ENCODE measurements at regions not wholly inside any gene's neighbourhood (a gene's known extent, or its start where the extent isn't known, plus 50 kb on each side); places are given as distances from the start of the nearest gene placed in this dataset.

DNA sequence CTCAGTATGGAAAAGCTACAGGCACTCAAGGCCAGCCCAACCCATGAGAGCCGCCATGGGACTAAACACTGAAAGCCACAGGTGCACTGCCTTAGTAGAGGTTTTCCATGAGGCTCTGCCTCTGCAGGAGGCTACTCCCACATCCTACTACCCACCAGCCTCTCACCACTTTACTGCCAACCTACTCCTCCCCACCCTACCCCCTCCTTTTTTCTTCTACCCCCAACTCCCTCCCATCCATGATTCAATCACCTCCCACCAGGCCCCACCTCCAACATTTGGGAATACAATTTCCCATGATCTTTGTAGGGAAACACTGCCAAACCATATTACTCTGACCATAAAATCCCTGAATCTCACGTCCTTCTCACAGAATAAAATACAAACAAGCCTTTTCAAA, 101.6 kb upstream of the CTSV start:
- H3K56ac ChIP-seq (replicated peaks; ENCODE audit: insufficient read length, low read depth, low read length): no peak overlapping the region
- DNase-seq (ENCODE audit: low read depth in 1 of 2, low spot score in 2 of 2) (no peak), FAIRE-seq (no peak)
- no peak overlapping the region for H4K8ac ChIP-seq (ENCODE audit: extremely low read depth, insufficient read depth, low read length)
- no peak overlapping the region for H2BK5ac ChIP-seq (ENCODE audit: low read depth, low read length)
- no peak overlapping the region for H3K4me3 ChIP-seq (ENCODE audit: extremely low read depth in 1 of 4, insufficient read depth in 2 of 4, low read depth in 3 of 4, low read length in 4 of 4)
- POLR2A ChIA-PET (ENCODE audit: partially characterized antibody): no interaction called here
- H2BK20ac ChIP-seq (ENCODE audit: low read length): no peak overlapping the region
- H4K20me1 ChIP-seq (replicated peaks in 1 of 2; ENCODE audit: control insufficient read depth in 1 of 2, insufficient read depth in 2 of 2, low read length in 2 of 2): peaks cover 0 to 1% of the 10 kb centered on the region in 2 experiments
- H3K14ac ChIP-seq (ENCODE audit: insufficient read length): no peak overlapping the region
- H3K9me3 ChIP-seq (ENCODE audit: insufficient read depth in 2 of 2, low read depth in 1 of 2, low read length in 1 of 2): no peaks in the 10 kb centered on the region
- H2BK120ac ChIP-seq (replicated peaks; ENCODE audit: low read depth, low read length): no peak overlapping the region
- no peak overlapping the region for H4K91ac ChIP-seq (replicated peaks; ENCODE audit: insufficient read length, low read length)
- H3K23me2 ChIP-seq (ENCODE audit: low read depth, low read length): peaks cover 2% of the 10 kb centered on the region; the same call in 1 of the 2 replicates
- no peaks in the 10 kb centered on the region for H3K27me3 ChIP-seq (replicated peaks in 1 of 4; ENCODE audit: control insufficient read depth in 3 of 4, extremely low read depth in 1 of 4, insufficient read depth in 3 of 4, low read length in 3 of 4)
- no peak overlapping the region for H3K27ac ChIP-seq (ENCODE audit: low read depth, low read length)
- H2AFZ ChIP-seq (ENCODE audit: low read length): no peak overlapping the region
- H3K4ac ChIP-seq (replicated peaks; ENCODE audit: insufficient read length, low read depth, low read length): no peak overlapping the region
- no peak overlapping the region for H2BK15ac ChIP-seq (ENCODE audit: low read length)
- H3K36me3 ChIP-seq (ENCODE audit: control insufficient read depth in 2 of 4, insufficient read depth in 4 of 4, low read length in 3 of 4): peaks cover 7 to 51% (median 28%) of the 10 kb centered on the region in 4 experiments; a peak in 7 of 8 replicates
- CTCF ChIA-PET (ENCODE audit: partially characterized antibody): no interaction called here
- no peak overlapping the region for H4K5ac ChIP-seq (ENCODE audit: insufficient read length, low read depth, low read length)
- 50% methylated on average over 2 of the region's 2 CpGs; no CpG with 5 or more reads in 1 of the 2 experiments for WGBS, 2 experiments (ENCODE audit: extremely low coverage in 1 of 2, insufficient coverage in 1 of 2, insufficient read length in 1 of 2, insufficient replicate concordance in 2 of 2, low coverage in 1 of 2, low lambda C conversion rate in 2 of 2, missing lambda C conversion rate in 1 of 2)
- H3K9ac ChIP-seq (replicated peaks in 1 of 4; ENCODE audit: extremely low read depth in 1 of 4, low read depth in 3 of 4, low read length in 3 of 4): no peak overlapping the region
- peaks cover 3 to 65% of the 10 kb centered on the region in 2 experiments; a peak in 3 of 4 replicates for H3K79me2 ChIP-seq (ENCODE audit: control insufficient read depth in 1 of 2, insufficient read depth in 2 of 2, low read length in 2 of 2)
- H3K23ac ChIP-seq (ENCODE audit: insufficient read length): no peak overlapping the region
- H3K4me2 ChIP-seq (ENCODE audit: insufficient read depth in 1 of 2, low read depth in 2 of 2, low read length in 2 of 2): no peak overlapping the region
- H2AK5ac ChIP-seq (ENCODE audit: low read depth, low read length): no peak overlapping the region
- H2BK12ac ChIP-seq (ENCODE audit: low read depth, low read length): no peak overlapping the region
- H3K18ac ChIP-seq (ENCODE audit: extremely low read depth, low read length): no peak overlapping the region
- peaks cover 0 to 3% (median under 1%) of the 10 kb centered on the region in 4 experiments; a peak in 1 of 7 replicates for H3K4me1 ChIP-seq (replicated peaks in 1 of 4; ENCODE audit: control insufficient read depth in 3 of 4, insufficient read depth in 4 of 4, low read length in 3 of 4)
- H3K79me1 ChIP-seq (ENCODE audit: low read depth, low read length): peaks cover 2% of the 10 kb centered on the region; the same call in 1 of the 2 replicates
- TF ChIP-seq JUN (IDR thresholded peaks at IDR 0.05; ENCODE audit: low read depth, low read length) (no peak), TCF12 (IDR thresholded peaks at IDR 0.05; ENCODE audit: low read depth, low read length) (no peak), NANOG (IDR thresholded peaks at IDR 0.05; ENCODE audit: insufficient read depth, low read depth, low read length, poor library complexity, severe bottlenecking) (no peak), TAF7 (optimal IDR thresholded peaks at IDR 0.05; ENCODE audit: borderline replicate concordance, low read depth, low read length) (no peak), SUZ12 (IDR thresholded peaks at IDR 0.05; ENCODE audit: low read length) (no peak), CHD2 (IDR thresholded peaks at IDR 0.05; ENCODE audit: low read length) (no peak), SAP30 (IDR thresholded peaks at IDR 0.05; ENCODE audit: insufficient read depth, insufficient replicate concordance, low read length) (no peak), RNF2 (IDR thresholded peaks at IDR 0.05; ENCODE audit: borderline replicate concordance, low read depth, low read length, missing control alignments, poor library complexity, severe bottlenecking) (no peak), CEBPB (IDR thresholded peaks at IDR 0.05; ENCODE audit: low read depth, low read length) (no peak), CHD1 (IDR thresholded peaks at IDR 0.05; ENCODE audit: low read depth, low read length) (no peak), SRF (IDR thresholded peaks at IDR 0.05; ENCODE audit: low read depth, low read length) (no peak), RFX5 (IDR thresholded peaks at IDR 0.05; ENCODE audit: borderline replicate concordance, low read depth, low read length) (no peak), MAFK (IDR thresholded peaks at IDR 0.05; ENCODE audit: low read depth, low read length) (no peak)
- TF ChIP-seq, protein P1, sequence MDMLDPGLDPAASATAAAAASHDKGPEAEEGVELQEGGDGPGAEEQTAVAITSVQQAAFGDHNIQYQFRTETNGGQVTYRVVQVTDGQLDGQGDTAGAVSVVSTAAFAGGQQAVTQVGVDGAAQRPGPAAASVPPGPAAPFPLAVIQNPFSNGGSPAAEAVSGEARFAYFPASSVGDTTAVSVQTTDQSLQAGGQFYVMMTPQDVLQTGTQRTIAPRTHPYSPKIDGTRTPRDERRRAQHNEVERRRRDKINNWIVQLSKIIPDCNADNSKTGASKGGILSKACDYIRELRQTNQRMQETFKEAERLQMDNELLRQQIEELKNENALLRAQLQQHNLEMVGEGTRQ (IDR thresholded peaks at IDR 0.05; ENCODE audit: low read length): no peak

Measured in H1 (cell line).